NT2/D1 (cell line): ENCODE measurements at regions not wholly inside any gene's neighbourhood (a gene's known extent, or its start where the extent isn't known, plus 50 kb on each side); places are given as distances from the start of the nearest gene placed in this dataset.

Source experiments
- SUZ12 ChIP-seq: IDR thresholded peaks from 2 replicates; pipeline ENCODE4 v1.6.1; 2011; ENCODE audit not compliant: insufficient read length, insufficient read depth; ENCODE audit errors: extremely low read depth
- YY1 ChIP-seq: IDR thresholded peaks from 2 replicates; pipeline ENCODE4 v1.6.1; 2011; ENCODE audit not compliant: insufficient read length, insufficient read depth
- ZNF274 ChIP-seq: IDR thresholded peaks from 2 replicates; pipeline ENCODE4 v1.6.1; 2011; ENCODE audit warnings: mild to moderate bottlenecking, low read depth, low read length

DNA sequence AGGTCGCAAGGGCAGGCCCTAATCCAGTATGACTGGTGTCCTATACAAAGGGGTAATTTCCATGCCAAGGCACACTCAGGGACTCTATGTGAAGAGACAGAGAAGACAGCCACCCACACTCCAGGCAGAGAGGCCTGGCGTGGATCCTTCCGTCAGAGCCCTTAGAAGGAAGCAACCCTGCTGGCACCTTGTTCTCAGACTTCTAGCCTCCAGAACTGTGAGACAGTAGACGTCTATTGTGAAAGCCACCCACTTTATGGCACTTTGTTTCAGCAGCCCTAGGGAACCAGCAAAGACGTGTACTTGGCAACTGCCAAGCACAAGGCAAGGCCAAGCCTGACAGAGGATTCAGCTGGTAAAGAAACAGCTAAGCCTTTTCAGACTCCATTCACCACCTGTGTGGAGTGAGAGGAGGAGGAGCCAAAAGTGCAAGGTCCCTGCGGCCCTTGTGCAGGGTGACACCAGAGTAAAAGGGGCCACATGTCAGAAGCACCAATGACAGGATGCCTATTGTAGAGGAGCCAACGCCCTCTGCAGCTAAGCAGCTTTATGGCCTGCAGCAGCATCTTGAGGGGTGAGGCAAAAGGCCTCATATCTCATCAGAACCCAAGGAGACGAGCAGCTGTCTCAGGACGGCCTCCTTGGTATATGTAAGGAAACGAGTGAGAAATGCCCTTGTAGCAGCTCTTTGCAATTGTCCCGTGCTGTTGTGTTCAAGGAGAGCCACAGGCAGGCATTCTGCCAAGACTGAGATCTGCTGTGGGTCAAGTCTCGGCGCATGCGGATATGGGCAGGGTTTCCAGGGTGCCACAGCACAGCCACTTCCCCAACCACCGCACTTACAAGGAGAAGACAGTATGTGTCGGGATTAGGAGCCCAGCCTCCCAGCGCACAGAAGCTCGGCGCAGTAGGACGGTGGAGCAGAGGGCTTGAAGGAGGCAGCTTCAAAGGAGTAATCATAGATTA, 121.5 kb upstream of the LIPC start:
- TF ChIP-seq SUZ12 (no peak), YY1 (no peak), ZNF274 (no peak)
